ENCODE measurements at regions not wholly inside any gene's neighbourhood (a gene's known extent, or its start where the extent isn't known, plus 50 kb on each side); places are given as distances from the start of the nearest gene placed in this dataset.

DNA sequence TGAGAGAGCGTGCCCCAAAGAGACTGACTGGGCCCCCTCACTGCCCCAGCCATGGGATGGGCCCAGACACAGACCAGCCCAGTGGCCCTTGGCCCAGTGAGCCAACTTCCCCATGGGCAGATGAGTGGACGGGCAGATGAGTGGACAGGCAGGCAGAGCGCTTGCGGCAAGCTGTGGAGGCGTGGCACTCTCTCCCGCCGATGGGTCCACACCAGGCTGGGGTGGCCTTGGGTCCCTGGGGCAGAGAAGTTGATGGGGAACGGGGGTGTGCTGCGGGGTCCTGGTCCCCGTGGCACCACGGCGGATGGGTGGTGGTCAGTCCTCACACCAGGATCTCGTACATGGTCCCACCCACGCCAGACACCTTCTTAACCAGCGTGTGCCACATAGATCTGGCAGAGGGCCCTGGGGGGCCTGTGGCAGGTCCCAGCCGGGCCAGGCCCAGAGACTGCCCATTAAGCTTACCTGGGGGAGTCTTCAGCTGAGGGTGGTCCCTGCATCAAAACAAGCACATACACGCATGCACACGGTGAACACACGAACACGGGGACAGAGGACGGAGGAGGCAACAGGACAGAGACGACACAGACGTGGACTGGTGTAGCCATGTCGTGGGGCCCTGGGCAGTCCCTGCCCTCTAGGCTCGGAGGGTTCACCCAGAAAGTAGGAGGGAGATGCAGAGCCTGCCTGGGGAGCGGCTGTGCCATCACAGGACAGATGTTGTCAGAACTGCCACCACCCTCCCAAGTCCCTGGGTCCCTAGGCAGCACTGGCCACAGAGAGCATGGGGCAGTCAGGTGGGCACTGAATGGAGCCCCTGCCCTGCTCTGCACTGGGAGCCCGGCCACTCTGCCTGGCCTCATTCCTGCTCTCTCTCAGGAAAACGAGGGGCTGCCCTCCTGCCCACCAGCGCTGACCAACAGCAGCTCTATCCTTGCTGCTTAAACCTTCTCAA, 182.2 kb downstream of the IGLL1 start:
- no peak for ATAC-seq
- no peak for FAIRE-seq
- 62% methylated on average over 13 of the region's 29 CpGs for whole genome bisulfite sequencing (ENCODE audit: low lambda C conversion rate)
- no peaks in the 10 kb centered on the region for H3K36me3 ChIP-seq (replicated peaks in 1 of 2; ENCODE audit: control insufficient read depth in 1 of 2, insufficient read depth in 2 of 2, low read length in 2 of 2)
- no peaks in the 10 kb centered on the region for H4K20me1 ChIP-seq (ENCODE audit: insufficient read depth, low read length)
- H3K4me1 ChIP-seq (ENCODE audit: insufficient read depth, low read length), result peaks cover 2% of the 10 kb centered on the region
- intact Hi-C loops (cut with micrococcal nuclease; ENCODE audit: unreplicated experiment), result no loop called here
- TF ChIP-seq ZKSCAN1 (IDR thresholded peaks at IDR 0.05; ENCODE audit: low read length) (no peak), HNF1B (CRISPR knock-in tag; IDR thresholded peaks at IDR 0.05) (no peak), PATZ1 (CRISPR knock-in tag; IDR thresholded peaks at IDR 0.05) (no peak), PCBP1 (IDR thresholded peaks at IDR 0.05; ENCODE audit: borderline replicate concordance, low read depth, low read length) (no peak), HMGA1 (CRISPR knock-in tag; conservative IDR thresholded peaks at IDR 0.05) (no peak), PITX1 (CRISPR knock-in tag; IDR thresholded peaks at IDR 0.05) (no peak), ERF (CRISPR knock-in tag; IDR thresholded peaks at IDR 0.05) (no peak), ZBTB1 (CRISPR knock-in tag; IDR thresholded peaks at IDR 0.05; ENCODE audit: borderline replicate concordance) (no peak), PLRG1 (conservative IDR thresholded peaks at IDR 0.05) (no peak), HNF4A (CRISPR knock-in tag; IDR thresholded peaks at IDR 0.05) (no peak), ZNF274 (CRISPR knock-in tag; IDR thresholded peaks at IDR 0.05) (no peak), U2AF1 (optimal IDR thresholded peaks at IDR 0.05; ENCODE audit: low read depth, low read length) (no peak), ZNF607 (CRISPR knock-in tag; IDR thresholded peaks at IDR 0.05; ENCODE audit: borderline replicate concordance) (no peak), ATF1 (CRISPR knock-in tag; IDR thresholded peaks at IDR 0.05) (no peak)
- TF ChIP-seq, protein P1, sequence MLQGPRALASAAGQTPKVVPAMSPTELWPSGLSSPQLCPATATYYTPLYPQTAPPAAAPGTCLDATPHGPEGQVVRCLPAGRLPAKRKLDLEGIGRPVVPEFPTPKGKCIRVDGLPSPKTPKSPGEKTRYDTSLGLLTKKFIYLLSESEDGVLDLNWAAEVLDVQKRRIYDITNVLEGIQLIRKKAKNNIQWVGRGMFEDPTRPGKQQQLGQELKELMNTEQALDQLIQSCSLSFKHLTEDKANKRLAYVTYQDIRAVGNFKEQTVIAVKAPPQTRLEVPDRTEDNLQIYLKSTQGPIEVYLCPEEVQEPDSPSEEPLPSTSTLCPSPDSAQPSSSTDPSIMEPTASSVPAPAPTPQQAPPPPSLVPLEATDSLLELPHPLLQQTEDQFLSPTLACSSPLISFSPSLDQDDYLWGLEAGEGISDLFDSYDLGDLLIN (CRISPR knock-in tag; IDR thresholded peaks at IDR 0.05; ENCODE audit: borderline replicate concordance), result no peak
- TF ChIP-seq, protein P2, sequence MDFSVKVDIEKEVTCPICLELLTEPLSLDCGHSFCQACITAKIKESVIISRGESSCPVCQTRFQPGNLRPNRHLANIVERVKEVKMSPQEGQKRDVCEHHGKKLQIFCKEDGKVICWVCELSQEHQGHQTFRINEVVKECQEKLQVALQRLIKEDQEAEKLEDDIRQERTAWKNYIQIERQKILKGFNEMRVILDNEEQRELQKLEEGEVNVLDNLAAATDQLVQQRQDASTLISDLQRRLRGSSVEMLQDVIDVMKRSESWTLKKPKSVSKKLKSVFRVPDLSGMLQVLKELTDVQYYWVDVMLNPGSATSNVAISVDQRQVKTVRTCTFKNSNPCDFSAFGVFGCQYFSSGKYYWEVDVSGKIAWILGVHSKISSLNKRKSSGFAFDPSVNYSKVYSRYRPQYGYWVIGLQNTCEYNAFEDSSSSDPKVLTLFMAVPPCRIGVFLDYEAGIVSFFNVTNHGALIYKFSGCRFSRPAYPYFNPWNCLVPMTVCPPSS (IDR thresholded peaks at IDR 0.05), result no peak
- no peaks in the 10 kb centered on the region for H3K9me3 ChIP-seq (ENCODE audit: low read length)
- in situ Hi-C loops (cut with HindIII; ENCODE audit: extremely low pct_ligation_motif_present, low pct_unique_long_range_greater_than_20kb), result loop anchor here (10.0 to 25.0 kb wide), 2 partner anchors 187 to 436 kb away; partner anchors contain the start of gene IGLL1
- ChIA-PET CTCF (ENCODE audit: low intra/inter-chr PET ratio, low total read pairs) (no interaction called here), POLR2A (no interaction called here)
- H3K79me2 ChIP-seq (ENCODE audit: insufficient read depth, low read length), result no peaks in the 10 kb centered on the region
- no peak overlapping the region for H3K9ac ChIP-seq (ENCODE audit: insufficient read depth, low read depth, low read length)
- H3K4me3 ChIP-seq (replicated peaks in 1 of 3; ENCODE audit: insufficient read depth in 1 of 3, low read depth in 2 of 3, low read length in 3 of 3), result no peak overlapping the region
- DNase-seq (ENCODE audit: low spot score), result no peak
- no peak overlapping the region for H3K4me2 ChIP-seq (ENCODE audit: low read depth, low read length)
- H2AFZ ChIP-seq (ENCODE audit: low read length), result no peak overlapping the region
- peaks cover 4 to 21% of the 10 kb centered on the region in 2 experiments for H3K27me3 ChIP-seq (ENCODE audit: control insufficient read depth in 1 of 2, insufficient read depth in 2 of 2, low read length in 2 of 2)
- no peak overlapping the region for H3K27ac ChIP-seq (ENCODE audit: extremely low read length, insufficient read depth, low read length)
- BruUV-seq (replicated peaks), result no TSS peak
